HepG2 (cell line): ENCODE measurements at regions not wholly inside any gene's neighbourhood (a gene's known extent, or its start where the extent isn't known, plus 50 kb on each side); places are given as distances from the start of the nearest gene placed in this dataset.

Experiments
- ATAC-seq: fragments of 200-7000 bp; cut with Tn5 transposase; 3 replicates; pipeline ENCODE4 v1.9.1; 2020; ENCODE audit warnings: mild to moderate bottlenecking, moderate library complexity
- BruUV-seq: library from RNA; stranded (reverse); fragments of 400-500 nt; replicated peaks from 2 replicates; lab custom pipeline; 2021; lab: Mats Ljungman, UMichigan
- CTCF ChIA-PET: fragments of 300-600 bp; formaldehyde crosslinking; extraction: SDS; loops from one replicate; lab custom pipeline; 2021; ENCODE audit warnings: low total read pairs, inconsistent platforms, low intra/inter-chr PET ratio; lab: Yijun Ruan, JAX
- POLR2A ChIA-PET: fragments of 350-600 bp; sonication (Branson Sonifier 250); formaldehyde crosslinking; loops from one replicate; lab custom pipeline; 2020; ENCODE audit warnings: antibody characterized with exemption, inconsistent platforms; lab: Yijun Ruan, JAX
- DNase-seq: peaks from one replicate; pipeline ENCODE4 v3.0.0-alpha.2; 2015; ENCODE audit warnings: low spot score
- FAIRE-seq: peaks from 3 replicates; lab custom pipeline; 2011; peaks lifted over from hg19 to GRCh38; lab: Jason Lieb, UNC
- H2AFZ ChIP-seq: one replicate; pipeline ENCODE4 v1.6.1; 2011; ENCODE audit warnings: low read length, inconsistent platforms
- H3K27ac ChIP-seq: fragments of 300-600 bp; 3 replicates; pipeline ENCODE4 v1.8.0; 2011; ENCODE audit warnings: mixed run types, mild to moderate bottlenecking, mixed read lengths, low read length, inconsistent platforms; ENCODE audit not compliant: insufficient read depth; ENCODE audit errors: extremely low read length
- H3K27me3 ChIP-seq, 2 experiments: fragments of 200-600 bp in 1 of 2; 2 replicates in 1 of 2; 3 replicates in 1 of 2; pipeline versions ENCODE4 v1.6.0 to v1.8.0; 2011; ENCODE audit warnings: low read length in 2 of 2, mild to moderate bottlenecking in 2 of 2, moderate library complexity in 2 of 2, inconsistent platforms in 1 of 2; ENCODE audit not compliant: insufficient read depth in 2 of 2, control insufficient read depth in 1 of 2
- H3K36me3 ChIP-seq, 2 experiments: fragments of 200-600 bp in 1 of 2; replicated peaks in 1 of 2; 2 replicates in 1 of 2; 3 replicates in 1 of 2; pipeline versions ENCODE4 v1.5.1 to v1.8.0; 2011; ENCODE audit warnings: low read length in 2 of 2, inconsistent platforms in 1 of 2; ENCODE audit not compliant: insufficient read depth in 2 of 2, control insufficient read depth in 1 of 2
- H3K4me1 ChIP-seq: 2 replicates; pipeline ENCODE4 v1.5.1; 2012; ENCODE audit warnings: low read length, inconsistent platforms; ENCODE audit not compliant: insufficient read depth
- H3K4me2 ChIP-seq: 2 replicates; pipeline ENCODE4 v1.6.0; 2011; ENCODE audit warnings: low read depth, low read length, inconsistent platforms
- H3K4me3 ChIP-seq, 3 experiments: fragments of 200-600 bp in 1 of 3; sonication (generic), shearing (Covaris generic) in 1 of 3; replicated peaks in 1 of 3; 2 replicates each; pipeline ENCODE4 v1.5.1; 2011 to 2016; ENCODE audit warnings: low read length in 3 of 3, inconsistent platforms in 2 of 3, low read depth in 2 of 3, mild to moderate bottlenecking in 2 of 3, control low read depth in 1 of 3, mixed read lengths in 1 of 3; ENCODE audit not compliant: insufficient read depth in 1 of 3
- H3K79me2 ChIP-seq: one replicate; pipeline ENCODE4 v1.6.1; 2011; ENCODE audit warnings: low read length, inconsistent platforms; ENCODE audit not compliant: insufficient read depth
- H3K9ac ChIP-seq: 2 replicates; pipeline ENCODE4 v1.6.0; 2011; ENCODE audit warnings: mild to moderate bottlenecking, low read depth, low read length, inconsistent platforms; ENCODE audit not compliant: insufficient read depth
- H3K9me3 ChIP-seq: 2 replicates; pipeline ENCODE4 v1.5.1; 2012; ENCODE audit warnings: mild to moderate bottlenecking, low read length
- H4K20me1 ChIP-seq: 2 replicates; pipeline ENCODE4 v1.6.0; 2011; ENCODE audit warnings: inconsistent platforms, mild to moderate bottlenecking, low read length, moderate library complexity; ENCODE audit not compliant: insufficient read depth
- DPF2 ChIP-seq: sonication (generic); formaldehyde crosslinking; IDR thresholded peaks from 2 replicates; pipeline ENCODE4 v1.4.0; 2020; ENCODE audit warnings: mild to moderate bottlenecking, low read depth, missing genetic modification reagents, borderline replicate concordance
- ELF4 ChIP-seq: sonication (generic); formaldehyde crosslinking; IDR thresholded peaks from 2 replicates; pipeline ENCODE4 v1.5.0; 2020; ENCODE audit warnings: missing genetic modification reagents, mild to moderate bottlenecking, moderate library complexity, borderline replicate concordance
- NFKB2 ChIP-seq: sonication (generic); formaldehyde crosslinking; IDR thresholded peaks from 2 replicates; pipeline ENCODE4 v1.4.0; 2020; ENCODE audit warnings: missing genetic modification reagents, borderline replicate concordance
- ZNF17 ChIP-seq: sonication (generic); formaldehyde crosslinking; IDR thresholded peaks from 2 replicates; pipeline ENCODE4 v1.5.0; 2020; ENCODE audit warnings: mild to moderate bottlenecking, missing genetic modification reagents
- WGBS: methylation state at CpG from one replicate; pipeline ENCODE4 v1.1.6; 2017; ENCODE audit warnings: low lambda C conversion rate; 5-methylcytosine and 5-hydroxymethylcytosine counted together
- in situ Hi-C: cut with HindIII; loops from 2 replicates; pipeline ENCODE4 v1.10.0; 2017; ENCODE audit warnings: low pct_unique_long_range_greater_than_20kb; ENCODE audit not compliant: extremely low pct_ligation_motif_present
- intact Hi-C: fragments of 100-400 bp; cut with micrococcal nuclease; formaldehyde crosslinking; loops from one replicate; pipeline ENCODE4 v1.10.0; 2022; ENCODE audit not compliant: unreplicated experiment
- TF ChIP-seq, protein P1 (sequence below): sonication (generic); formaldehyde crosslinking; IDR thresholded peaks from 2 replicates; pipeline ENCODE4 v1.8.1; 2023; ENCODE audit warnings: mild to moderate bottlenecking, moderate library complexity, missing genetic modification reagents
- TF ChIP-seq, protein P2 (sequence below): sonication (generic); formaldehyde crosslinking; IDR thresholded peaks from 2 replicates; pipeline ENCODE4 v1.4.0; 2020; ENCODE audit warnings: missing genetic modification reagents, borderline replicate concordance

DNA sequence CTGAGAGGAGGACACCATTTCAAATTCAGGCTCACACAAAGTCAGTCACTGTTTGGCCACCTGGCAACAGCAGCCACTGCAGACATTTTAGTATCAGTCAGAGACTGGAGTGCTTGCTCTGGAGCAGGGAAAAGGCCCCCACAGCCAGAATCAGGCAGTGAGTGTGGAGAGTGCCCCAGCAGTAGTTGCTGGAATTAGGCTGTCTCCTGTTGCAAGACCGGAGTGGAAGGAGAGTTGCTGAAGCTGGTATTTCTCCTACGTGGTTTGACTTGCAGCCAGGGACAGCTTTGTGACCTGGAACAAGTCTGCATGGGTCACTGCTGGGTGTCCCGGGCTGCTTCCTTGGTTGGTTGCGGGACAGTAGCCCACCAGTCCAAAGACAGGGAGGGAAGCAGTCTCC lies 78.4 kb upstream of the TMEM168 start:
- Histone ChIP-seq H3K27ac (no peak overlapping the region), H3K79me2 (no peaks in the 10 kb centered on the region), H4K20me1 (peaks cover 5% of the 10 kb centered on the region), H3K9me3 (no peaks in the 10 kb centered on the region), H3K9ac (no peak overlapping the region), H3K27me3 (no peaks in the 10 kb centered on the region), H3K36me3 (no peaks in the 10 kb centered on the region; a peak in 2 of 5 replicates), H2AFZ (no peak overlapping the region), H3K4me1 (no peaks in the 10 kb centered on the region), H3K4me3 (no peak overlapping the region), H3K4me2 (no peak overlapping the region)
- ChIA-PET CTCF (interaction anchor here (1.2 to 3.0 kb wide), 3 partner anchors 17 to 318 kb away, joined by 3 to 23 read pairs (median 23); no protein-coding TSS in a partner anchor), POLR2A (no interaction called here)
- ATAC-seq (peak; percentile 22; the same call in 2 of the 3 replicates), FAIRE-seq (no peak), DNase-seq (no peak)
- no TSS peak for BruUV-seq
- intact Hi-C loops, result loop anchor here (1.0 kb wide), 3 partner anchors 30 to 318 kb away; no protein-coding TSS in a partner anchor
- peak; percentile 24; the same call in 1 of the 2 replicates for TF ChIP-seq NFKB2 (CRISPR knock-in tag)
- no peak for TF ChIP-seq ZNF17 (CRISPR knock-in tag)
- in situ Hi-C loops, result no loop called here
- 94% methylated on average over 4 of the region's 4 CpGs for WGBS

DNA sequence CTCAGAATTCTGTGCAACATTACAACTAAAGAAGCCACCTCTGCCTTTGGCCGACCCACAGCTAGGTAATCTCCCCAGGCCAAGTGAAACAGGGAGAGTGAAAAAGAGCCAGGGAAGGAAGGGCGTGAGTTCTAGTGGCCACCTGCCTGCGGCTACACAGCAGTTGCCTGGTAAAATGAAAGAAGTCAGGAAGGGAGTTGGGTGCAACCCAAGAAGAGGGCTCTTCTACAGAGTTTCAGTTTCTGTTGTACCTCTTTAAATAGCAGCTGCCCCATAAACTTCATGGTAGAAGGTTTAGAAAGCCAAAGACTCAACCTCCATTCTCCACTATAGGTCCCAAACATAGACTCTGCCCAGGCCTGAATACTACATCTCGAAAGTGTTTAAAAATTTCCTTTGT lies 76.2 kb upstream of the TMEM168 start:
- Histone ChIP-seq H3K4me3 (no peak overlapping the region), H3K9ac (no peak overlapping the region), H2AFZ (no peak overlapping the region), H3K79me2 (no peaks in the 10 kb centered on the region), H3K9me3 (no peaks in the 10 kb centered on the region), H4K20me1 (peaks cover 5% of the 10 kb centered on the region), H3K36me3 (no peaks in the 10 kb centered on the region; a peak in 2 of 5 replicates), H3K4me1 (no peaks in the 10 kb centered on the region), H3K4me2 (no peak overlapping the region), H3K27ac (no peak overlapping the region), H3K27me3 (no peaks in the 10 kb centered on the region)
- ChIA-PET POLR2A (no interaction called here), CTCF (no interaction called here)
- BruUV-seq, result no TSS peak
- in situ Hi-C loops (no loop called here), intact Hi-C loops (no loop called here)
- FAIRE-seq (no peak), ATAC-seq (no peak), DNase-seq (no peak)
- WGBS, result 99% methylated on average over 4 of the region's 4 CpGs
- TF ChIP-seq, protein P1, sequence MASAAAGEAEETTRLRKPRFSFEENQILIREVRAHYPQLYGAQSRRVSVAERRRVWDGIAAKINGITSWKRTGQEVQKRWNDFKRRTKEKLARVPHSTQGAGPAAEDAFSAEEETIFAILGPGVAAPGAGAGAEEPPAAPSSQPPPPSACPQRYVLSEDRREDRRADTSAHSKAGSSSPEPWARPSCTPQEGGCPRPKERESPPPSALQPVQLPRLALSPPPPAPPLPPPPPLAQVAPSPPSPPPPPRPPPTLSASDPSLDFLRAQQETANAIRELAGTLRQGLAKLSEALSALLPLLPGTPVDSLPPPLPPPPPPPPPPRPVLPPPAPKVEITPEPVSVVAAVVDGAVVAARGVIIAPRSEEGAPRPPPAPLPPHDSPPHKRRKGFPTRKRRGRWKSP, result no peak
- TF ChIP-seq, protein P2, sequence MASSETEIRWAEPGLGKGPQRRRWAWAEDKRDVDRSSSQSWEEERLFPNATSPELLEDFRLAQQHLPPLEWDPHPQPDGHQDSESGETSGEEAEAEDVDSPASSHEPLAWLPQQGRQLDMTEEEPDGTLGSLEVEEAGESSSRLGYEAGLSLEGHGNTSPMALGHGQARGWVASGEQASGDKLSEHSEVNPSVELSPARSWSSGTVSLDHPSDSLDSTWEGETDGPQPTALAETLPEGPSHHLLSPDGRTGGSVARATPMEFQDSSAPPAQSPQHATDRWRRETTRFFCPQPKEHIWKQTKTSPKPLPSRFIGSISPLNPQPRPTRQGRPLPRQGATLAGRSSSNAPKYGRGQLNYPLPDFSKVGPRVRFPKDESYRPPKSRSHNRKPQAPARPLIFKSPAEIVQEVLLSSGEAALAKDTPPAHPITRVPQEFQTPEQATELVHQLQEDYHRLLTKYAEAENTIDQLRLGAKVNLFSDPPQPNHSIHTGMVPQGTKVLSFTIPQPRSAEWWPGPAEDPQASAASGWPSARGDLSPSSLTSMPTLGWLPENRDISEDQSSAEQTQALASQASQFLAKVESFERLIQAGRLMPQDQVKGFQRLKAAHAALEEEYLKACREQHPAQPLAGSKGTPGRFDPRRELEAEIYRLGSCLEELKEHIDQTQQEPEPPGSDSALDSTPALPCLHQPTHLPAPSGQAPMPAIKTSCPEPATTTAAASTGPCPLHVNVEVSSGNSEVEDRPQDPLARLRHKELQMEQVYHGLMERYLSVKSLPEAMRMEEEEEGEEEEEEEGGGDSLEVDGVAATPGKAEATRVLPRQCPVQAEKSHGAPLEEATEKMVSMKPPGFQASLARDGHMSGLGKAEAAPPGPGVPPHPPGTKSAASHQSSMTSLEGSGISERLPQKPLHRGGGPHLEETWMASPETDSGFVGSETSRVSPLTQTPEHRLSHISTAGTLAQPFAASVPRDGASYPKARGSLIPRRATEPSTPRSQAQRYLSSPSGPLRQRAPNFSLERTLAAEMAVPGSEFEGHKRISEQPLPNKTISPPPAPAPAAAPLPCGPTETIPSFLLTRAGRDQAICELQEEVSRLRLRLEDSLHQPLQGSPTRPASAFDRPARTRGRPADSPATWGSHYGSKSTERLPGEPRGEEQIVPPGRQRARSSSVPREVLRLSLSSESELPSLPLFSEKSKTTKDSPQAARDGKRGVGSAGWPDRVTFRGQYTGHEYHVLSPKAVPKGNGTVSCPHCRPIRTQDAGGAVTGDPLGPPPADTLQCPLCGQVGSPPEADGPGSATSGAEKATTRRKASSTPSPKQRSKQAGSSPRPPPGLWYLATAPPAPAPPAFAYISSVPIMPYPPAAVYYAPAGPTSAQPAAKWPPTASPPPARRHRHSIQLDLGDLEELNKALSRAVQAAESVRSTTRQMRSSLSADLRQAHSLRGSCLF (CRISPR knock-in tag), result no peak
- no peak for TF ChIP-seq DPF2 (CRISPR knock-in tag)
- TF ChIP-seq ELF4 (CRISPR knock-in tag), result no peak
